ENCODE measurements at regions not wholly inside any gene's neighbourhood (a gene's known extent, or its start where the extent isn't known, plus 50 kb on each side); places are given as distances from the start of the nearest gene placed in this dataset.

DNA sequence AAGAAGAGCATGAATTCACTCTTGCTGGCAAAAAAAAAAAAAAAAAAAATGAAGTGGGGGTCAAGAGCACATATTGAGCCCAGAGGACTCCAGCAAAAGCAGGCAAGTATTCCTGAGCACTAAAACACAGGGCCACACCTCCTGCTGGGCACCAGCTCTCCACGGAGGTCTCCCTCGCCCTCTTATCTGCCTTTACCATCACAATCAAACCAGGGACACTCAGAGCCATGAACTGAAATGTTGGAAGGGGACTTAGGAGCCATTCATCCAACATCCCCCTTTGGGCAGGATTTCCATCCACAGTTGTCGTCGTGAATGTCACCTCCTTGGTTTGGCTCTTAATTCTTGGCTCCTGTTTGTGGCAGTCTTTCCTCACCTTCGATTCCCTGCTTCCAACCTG lies 89.8 kb upstream of the GNAO1 start:
- H3K36me3 Mint-ChIP-seq (ENCODE audit: unreplicated experiment) = no peaks in the 10 kb centered on the region
- H3K4me3 Mint-ChIP-seq (ENCODE audit: unreplicated experiment) = peak overlapping the region; percentile 73
- H3K9me3 Mint-ChIP-seq (ENCODE audit: unreplicated experiment) = peaks cover 10% of the 10 kb centered on the region
- H3K27me3 Mint-ChIP-seq (ENCODE audit: unreplicated experiment) = peaks cover 8% of the 10 kb centered on the region
- no peak for TF ChIP-seq CTCF (IDR thresholded peaks at IDR 0.05; ENCODE audit: partially characterized antibody, unreplicated experiment)
- H3K27ac Mint-ChIP-seq (ENCODE audit: unreplicated experiment) = peak overlapping the region; percentile 99
- DNase-seq = no peak
- peaks cover 34% of the 10 kb centered on the region for H3K4me1 Mint-ChIP-seq (ENCODE audit: low read depth, unreplicated experiment)

DNA sequence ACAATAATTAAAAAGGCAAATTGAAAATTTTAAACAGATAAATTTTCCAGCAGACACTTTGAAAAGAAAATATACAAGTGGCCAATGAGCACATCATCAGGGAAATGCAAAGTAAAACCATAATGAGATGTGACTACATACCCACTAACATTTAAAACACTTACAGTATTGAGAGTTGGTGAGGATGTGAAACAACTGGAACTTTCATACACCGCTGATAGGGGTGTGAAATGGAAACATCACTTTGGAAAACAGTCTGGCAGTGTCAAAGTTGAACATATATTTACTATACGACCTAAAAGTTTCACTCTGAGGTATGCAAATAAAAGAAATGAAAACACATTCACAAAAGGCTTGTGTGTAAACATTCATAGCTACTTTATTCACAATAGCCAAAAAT lies 94.0 kb upstream of the GNAO1 start:
- Mint-ChIP-seq H3K27me3 (ENCODE audit: unreplicated experiment) (peaks cover 4% of the 10 kb centered on the region), H3K9me3 (ENCODE audit: unreplicated experiment) (peaks cover 6% of the 10 kb centered on the region), H3K4me1 (ENCODE audit: low read depth, unreplicated experiment) (peaks cover 15% of the 10 kb centered on the region), H3K4me3 (ENCODE audit: unreplicated experiment) (no peak overlapping the region), H3K27ac (ENCODE audit: unreplicated experiment) (no peak overlapping the region), H3K36me3 (ENCODE audit: unreplicated experiment) (peaks cover 6% of the 10 kb centered on the region)
- DNase-seq = no peak
- TF ChIP-seq CTCF (IDR thresholded peaks at IDR 0.05; ENCODE audit: partially characterized antibody, unreplicated experiment) = no peak

DNA sequence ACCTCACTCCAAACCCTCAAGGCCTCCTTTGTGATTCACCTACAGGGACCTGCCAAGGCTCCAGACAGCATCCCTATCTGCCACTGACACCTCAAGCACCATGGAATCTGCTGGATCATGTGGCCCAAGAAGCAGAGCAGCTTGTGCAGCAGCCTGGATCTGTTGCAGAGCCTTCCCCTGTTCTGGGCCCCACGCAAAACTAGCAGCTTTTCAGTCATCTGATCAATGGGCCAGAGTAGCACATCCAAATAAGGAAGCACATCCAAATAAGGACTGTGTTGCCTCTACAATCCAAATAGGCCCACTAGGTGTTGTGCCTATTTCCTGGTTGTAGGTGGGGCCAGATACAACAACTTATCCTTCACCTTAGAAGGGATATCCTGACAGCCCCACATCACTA lies 97.1 kb upstream of the GNAO1 start:
- peaks cover 6% of the 10 kb centered on the region for H3K36me3 Mint-ChIP-seq (ENCODE audit: unreplicated experiment)
- H3K27ac Mint-ChIP-seq (ENCODE audit: unreplicated experiment) = no peak overlapping the region
- peaks cover 2% of the 10 kb centered on the region for H3K9me3 Mint-ChIP-seq (ENCODE audit: unreplicated experiment)
- H3K4me1 Mint-ChIP-seq (ENCODE audit: low read depth, unreplicated experiment) = no peaks in the 10 kb centered on the region
- no peak for DNase-seq
- no peaks in the 10 kb centered on the region for H3K27me3 Mint-ChIP-seq (ENCODE audit: unreplicated experiment)
- no peak overlapping the region for H3K4me3 Mint-ChIP-seq (ENCODE audit: unreplicated experiment)
- TF ChIP-seq CTCF (IDR thresholded peaks at IDR 0.05; ENCODE audit: partially characterized antibody, unreplicated experiment) = no peak

- Mint-ChIP-seq H3K4me1 (ENCODE audit: low read depth, unreplicated experiment) (no peaks in the 10 kb centered on the region), H3K9me3 (ENCODE audit: unreplicated experiment) (peaks cover 2% of the 10 kb centered on the region), H3K27me3 (ENCODE audit: unreplicated experiment) (no peaks in the 10 kb centered on the region), H3K27ac (ENCODE audit: unreplicated experiment) (peak overlapping the region; percentile 5), H3K4me3 (ENCODE audit: unreplicated experiment) (no peak overlapping the region), H3K36me3 (ENCODE audit: unreplicated experiment) (peaks cover 7% of the 10 kb centered on the region)
- TF ChIP-seq CTCF (IDR thresholded peaks at IDR 0.05; ENCODE audit: partially characterized antibody, unreplicated experiment) = no peak
- no peak for DNase-seq
Observed at GRCh38 chr16:56093055-56093454, 98.2 kb upstream of the GNAO1 start.

- Mint-ChIP-seq H3K9me3 (ENCODE audit: unreplicated experiment) (peaks cover 7% of the 10 kb centered on the region), H3K27ac (ENCODE audit: unreplicated experiment) (no peak overlapping the region), H3K4me3 (ENCODE audit: unreplicated experiment) (no peak overlapping the region)
Observed at GRCh38 chr16:56090076-56090475, 101.2 kb upstream of the GNAO1 start.

More at GRCh38 chr16:56090076-56090475, 101.2 kb upstream of the GNAO1 start:
- no peaks in the 10 kb centered on the region for H3K27me3 Mint-ChIP-seq (ENCODE audit: unreplicated experiment)
- TF ChIP-seq CTCF (IDR thresholded peaks at IDR 0.05; ENCODE audit: partially characterized antibody, unreplicated experiment) = no peak
- peaks cover 2% of the 10 kb centered on the region for H3K4me1 Mint-ChIP-seq (ENCODE audit: low read depth, unreplicated experiment)
- peaks cover 16% of the 10 kb centered on the region for H3K36me3 Mint-ChIP-seq (ENCODE audit: unreplicated experiment)
- DNase-seq = no peak
